ENCODE measurements at regions not wholly inside any gene's neighbourhood (a gene's known extent, or its start where the extent isn't known, plus 50 kb on each side); places are given as distances from the start of the nearest gene placed in this dataset.
A peak's percentile ranks its signal among the peaks of the same experiment; 100 is the strongest.

DNA sequence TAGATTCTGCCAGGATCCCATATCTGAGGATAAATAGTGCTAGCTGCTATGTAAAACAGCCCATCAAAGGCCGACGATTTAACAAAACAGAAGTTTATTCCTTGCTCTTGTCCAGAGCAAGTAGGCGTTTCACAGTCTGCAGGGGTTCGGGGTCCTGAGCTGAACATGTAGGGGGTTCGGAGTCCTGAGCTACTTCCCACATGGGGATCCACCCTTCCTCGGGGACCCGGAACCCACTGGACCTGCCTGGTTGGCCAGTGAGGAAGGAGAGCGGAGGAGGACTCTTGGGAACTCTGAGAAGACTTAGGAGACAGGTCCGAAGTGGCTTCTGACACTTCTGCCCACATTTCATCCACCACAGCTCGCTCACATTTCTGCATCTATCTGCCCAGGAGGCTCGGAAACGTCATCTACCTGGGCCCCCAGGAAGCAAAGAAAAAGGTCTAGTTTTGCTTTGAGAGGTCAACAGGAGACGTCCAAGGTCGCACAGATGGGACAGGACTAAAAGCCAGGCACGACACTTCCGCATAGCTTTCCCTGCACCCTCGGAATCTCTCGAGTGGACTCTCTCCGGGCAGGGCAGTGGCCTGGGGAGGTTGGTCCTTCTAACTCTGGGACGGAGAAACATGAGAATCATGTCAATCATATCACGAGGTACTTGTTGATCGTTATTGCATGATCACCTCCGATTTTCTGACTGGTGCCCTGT, 86.4 kb downstream of the MICALL2 start:
- no peak for TF ChIP-seq CSDC2 (CRISPR knock-in tag; IDR thresholded peaks at IDR 0.05)
- no peak for TF ChIP-seq TOX (CRISPR knock-in tag; IDR thresholded peaks at IDR 0.05; ENCODE audit: borderline replicate concordance)
- TF ChIP-seq ISL1 (CRISPR knock-in tag; IDR thresholded peaks at IDR 0.05): no peak
- TF ChIP-seq ESRRG (CRISPR knock-in tag; IDR thresholded peaks at IDR 0.05): no peak
- TF ChIP-seq ZFP3 (CRISPR knock-in tag; IDR thresholded peaks at IDR 0.05): no peak
- no peak for TF ChIP-seq ZNF565 (CRISPR knock-in tag; conservative IDR thresholded peaks at IDR 0.05; ENCODE audit: low read depth)
- ATAC-seq: no peak

DNA sequence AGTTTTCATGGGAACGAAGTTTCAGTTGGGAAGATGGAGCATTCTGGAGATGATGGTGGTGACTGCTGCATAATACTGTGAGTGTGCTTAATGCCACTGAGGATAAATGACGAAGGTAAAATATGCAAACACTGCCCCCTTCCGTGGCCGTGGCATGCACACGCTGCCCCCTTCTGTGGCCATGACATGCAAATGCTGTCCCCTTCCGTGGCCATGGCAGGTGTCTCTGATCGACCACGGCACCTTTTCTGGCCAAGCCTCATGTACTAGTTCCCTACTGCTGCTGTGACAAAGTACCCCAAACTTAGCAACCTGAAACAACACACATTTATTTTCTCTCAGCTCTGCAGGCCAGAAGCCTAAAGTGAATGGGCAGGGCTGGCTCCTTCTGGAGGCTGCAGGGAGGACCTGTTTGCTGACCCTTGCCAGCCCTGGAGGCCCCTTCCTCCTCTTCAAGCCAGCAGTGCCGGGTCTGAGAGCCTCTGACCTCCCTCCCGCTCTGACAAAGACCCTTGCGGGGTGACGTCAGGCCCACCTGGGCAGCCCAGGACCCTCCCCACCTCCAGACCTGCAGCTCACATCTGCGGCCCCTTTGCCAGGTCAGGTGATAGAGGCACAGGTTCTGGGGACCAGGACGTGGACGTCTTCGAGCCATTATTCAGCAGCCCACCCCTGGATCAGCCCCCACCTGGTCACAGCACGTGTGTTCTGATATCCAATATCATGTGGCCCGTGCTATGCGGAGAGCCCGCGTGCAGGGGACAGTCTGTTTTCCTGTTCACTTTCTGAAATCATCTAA, 82.0 kb downstream of the MICALL2 start:
- TF ChIP-seq, protein P1, sequence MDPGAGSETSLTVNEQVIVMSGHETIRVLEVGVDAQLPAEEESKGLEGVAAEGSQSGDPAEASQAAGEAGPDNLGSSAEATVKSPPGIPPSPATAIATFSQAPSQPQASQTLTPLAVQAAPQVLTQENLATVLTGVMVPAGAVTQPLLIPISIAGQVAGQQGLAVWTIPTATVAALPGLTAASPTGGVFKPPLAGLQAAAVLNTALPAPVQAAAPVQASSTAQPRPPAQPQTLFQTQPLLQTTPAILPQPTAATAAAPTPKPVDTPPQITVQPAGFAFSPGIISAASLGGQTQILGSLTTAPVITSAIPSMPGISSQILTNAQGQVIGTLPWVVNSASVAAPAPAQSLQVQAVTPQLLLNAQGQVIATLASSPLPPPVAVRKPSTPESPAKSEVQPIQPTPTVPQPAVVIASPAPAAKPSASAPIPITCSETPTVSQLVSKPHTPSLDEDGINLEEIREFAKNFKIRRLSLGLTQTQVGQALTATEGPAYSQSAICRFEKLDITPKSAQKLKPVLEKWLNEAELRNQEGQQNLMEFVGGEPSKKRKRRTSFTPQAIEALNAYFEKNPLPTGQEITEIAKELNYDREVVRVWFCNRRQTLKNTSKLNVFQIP (CRISPR knock-in tag; IDR thresholded peaks at IDR 0.05; ENCODE audit: borderline replicate concordance, low read depth): no peak
- TF ChIP-seq, protein P2, sequence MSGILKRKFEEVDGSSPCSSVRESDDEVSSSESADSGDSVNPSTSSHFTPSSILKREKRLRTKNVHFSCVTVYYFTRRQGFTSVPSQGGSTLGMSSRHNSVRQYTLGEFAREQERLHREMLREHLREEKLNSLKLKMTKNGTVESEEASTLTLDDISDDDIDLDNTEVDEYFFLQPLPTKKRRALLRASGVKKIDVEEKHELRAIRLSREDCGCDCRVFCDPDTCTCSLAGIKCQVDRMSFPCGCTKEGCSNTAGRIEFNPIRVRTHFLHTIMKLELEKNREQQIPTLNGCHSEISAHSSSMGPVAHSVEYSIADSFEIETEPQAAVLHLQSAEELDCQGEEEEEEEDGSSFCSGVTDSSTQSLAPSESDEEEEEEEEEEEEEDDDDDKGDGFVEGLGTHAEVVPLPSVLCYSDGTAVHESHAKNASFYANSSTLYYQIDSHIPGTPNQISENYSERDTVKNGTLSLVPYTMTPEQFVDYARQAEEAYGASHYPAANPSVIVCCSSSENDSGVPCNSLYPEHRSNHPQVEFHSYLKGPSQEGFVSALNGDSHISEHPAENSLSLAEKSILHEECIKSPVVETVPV (CRISPR knock-in tag; IDR thresholded peaks at IDR 0.05): no peak
- TF ChIP-seq BACH2 (CRISPR knock-in tag; IDR thresholded peaks at IDR 0.05; ENCODE audit: borderline replicate concordance): no peak
- no peak for TF ChIP-seq ESRRG (CRISPR knock-in tag; IDR thresholded peaks at IDR 0.05)
- no peak for TF ChIP-seq RARB (CRISPR knock-in tag; IDR thresholded peaks at IDR 0.05)
- TF ChIP-seq, protein P3, sequence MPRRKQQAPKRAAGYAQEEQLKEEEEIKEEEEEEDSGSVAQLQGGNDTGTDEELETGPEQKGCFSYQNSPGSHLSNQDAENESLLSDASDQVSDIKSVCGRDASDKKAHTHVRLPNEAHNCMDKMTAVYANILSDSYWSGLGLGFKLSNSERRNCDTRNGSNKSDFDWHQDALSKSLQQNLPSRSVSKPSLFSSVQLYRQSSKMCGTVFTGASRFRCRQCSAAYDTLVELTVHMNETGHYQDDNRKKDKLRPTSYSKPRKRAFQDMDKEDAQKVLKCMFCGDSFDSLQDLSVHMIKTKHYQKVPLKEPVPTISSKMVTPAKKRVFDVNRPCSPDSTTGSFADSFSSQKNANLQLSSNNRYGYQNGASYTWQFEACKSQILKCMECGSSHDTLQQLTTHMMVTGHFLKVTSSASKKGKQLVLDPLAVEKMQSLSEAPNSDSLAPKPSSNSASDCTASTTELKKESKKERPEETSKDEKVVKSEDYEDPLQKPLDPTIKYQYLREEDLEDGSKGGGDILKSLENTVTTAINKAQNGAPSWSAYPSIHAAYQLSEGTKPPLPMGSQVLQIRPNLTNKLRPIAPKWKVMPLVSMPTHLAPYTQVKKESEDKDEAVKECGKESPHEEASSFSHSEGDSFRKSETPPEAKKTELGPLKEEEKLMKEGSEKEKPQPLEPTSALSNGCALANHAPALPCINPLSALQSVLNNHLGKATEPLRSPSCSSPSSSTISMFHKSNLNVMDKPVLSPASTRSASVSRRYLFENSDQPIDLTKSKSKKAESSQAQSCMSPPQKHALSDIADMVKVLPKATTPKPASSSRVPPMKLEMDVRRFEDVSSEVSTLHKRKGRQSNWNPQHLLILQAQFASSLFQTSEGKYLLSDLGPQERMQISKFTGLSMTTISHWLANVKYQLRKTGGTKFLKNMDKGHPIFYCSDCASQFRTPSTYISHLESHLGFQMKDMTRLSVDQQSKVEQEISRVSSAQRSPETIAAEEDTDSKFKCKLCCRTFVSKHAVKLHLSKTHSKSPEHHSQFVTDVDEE (CRISPR knock-in tag; IDR thresholded peaks at IDR 0.05): no peak
- no peak for TF ChIP-seq ARNTL (CRISPR knock-in tag; IDR thresholded peaks at IDR 0.05; ENCODE audit: borderline replicate concordance, low read depth)
- no peak for TF ChIP-seq ZC3H10 (CRISPR knock-in tag; IDR thresholded peaks at IDR 0.05)
- TF ChIP-seq PPARA (CRISPR knock-in tag; IDR thresholded peaks at IDR 0.05; ENCODE audit: borderline replicate concordance): no peak
- no peak for TF ChIP-seq TCF4 (CRISPR knock-in tag; IDR thresholded peaks at IDR 0.05; ENCODE audit: borderline replicate concordance)
- TF ChIP-seq ISL1 (CRISPR knock-in tag; IDR thresholded peaks at IDR 0.05): no peak
- no peak for TF ChIP-seq ZNF8 (CRISPR knock-in tag; IDR thresholded peaks at IDR 0.05)
- ATAC-seq: peak; percentile 50

DNA sequence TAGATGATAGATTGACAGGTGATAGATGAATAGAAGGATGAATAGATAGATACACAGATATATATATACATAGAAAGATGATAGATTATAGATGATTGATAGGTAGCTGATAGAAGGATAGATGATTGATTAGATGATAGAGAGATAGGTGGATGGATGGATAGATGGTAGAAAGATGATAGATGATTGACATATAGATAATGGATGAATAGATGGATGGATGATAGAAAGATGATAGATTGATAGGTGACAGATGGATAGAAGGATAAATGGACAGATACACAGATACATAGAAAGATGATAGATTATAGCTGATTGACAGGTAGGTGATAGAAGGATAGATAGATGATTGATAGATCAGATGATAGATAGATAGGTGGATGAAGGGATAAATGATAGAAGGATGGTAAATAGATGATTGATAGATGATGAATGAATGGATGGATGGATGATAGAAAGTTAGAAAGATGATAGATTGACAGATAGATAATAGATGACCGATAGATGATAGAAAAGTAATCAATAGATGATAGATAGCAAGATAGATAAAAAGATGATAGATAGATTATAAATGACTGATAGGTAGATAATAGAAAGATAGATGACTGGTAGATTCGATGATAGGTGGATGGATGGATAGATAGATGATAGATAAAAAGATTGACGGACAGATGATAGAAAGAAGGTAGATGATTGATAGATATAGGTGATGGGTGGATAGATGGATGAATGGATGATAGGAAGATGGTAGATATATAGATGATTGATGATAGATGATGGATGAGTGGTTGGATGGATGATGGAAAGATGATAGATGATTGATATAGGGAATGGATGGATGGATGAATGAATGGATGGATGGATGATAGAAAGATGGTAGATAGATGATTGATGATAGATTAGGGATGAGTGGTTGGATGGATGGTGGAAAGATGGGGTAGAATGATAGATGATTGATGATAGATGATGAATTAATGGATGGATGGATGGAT, 80.4 kb downstream of the MICALL2 start:
- no peak for ATAC-seq
- TF ChIP-seq TOX (CRISPR knock-in tag; IDR thresholded peaks at IDR 0.05; ENCODE audit: borderline replicate concordance) (no peak), CSDC2 (CRISPR knock-in tag; IDR thresholded peaks at IDR 0.05) (no peak), ARNTL (CRISPR knock-in tag; IDR thresholded peaks at IDR 0.05; ENCODE audit: borderline replicate concordance, low read depth) (no peak), ZNF70 (CRISPR knock-in tag; IDR thresholded peaks at IDR 0.05) (no peak), SNAI2 (CRISPR knock-in tag; IDR thresholded peaks at IDR 0.05) (no peak), ZC3H10 (CRISPR knock-in tag; IDR thresholded peaks at IDR 0.05) (no peak), GLIS3 (CRISPR knock-in tag; IDR thresholded peaks at IDR 0.05) (no peak), ZFP3 (CRISPR knock-in tag; IDR thresholded peaks at IDR 0.05) (no peak)

All from SK-N-SH treated with all-trans-retinoic acid at 6 μM for 48 hours (cell line).